WI38 (cell line): ENCODE measurements at regions not wholly inside any gene's neighbourhood (a gene's known extent, or its start where the extent isn't known, plus 50 kb on each side); places are given as distances from the start of the nearest gene placed in this dataset.
"Not testable (repeated sequence)": the region's sequence is repeated elsewhere in the genome, so short reads cannot be mapped to it uniquely, and the experiment has no call there.

Source experiments
- H3K4me3 ChIP-seq: 2 replicates; pipeline ENCODE4 v1.5.1; 2011; ENCODE audit warnings: low read depth, mild to moderate bottlenecking, control low read depth, low read length
- CTCF ChIP-seq: IDR thresholded peaks from 2 replicates; pipeline ENCODE4 v1.5.1; 2012; ENCODE audit warnings: low read depth, mild to moderate bottlenecking, control low read depth, low read length

GRCh38 chr5:179403426-179404147 lies 58.3 kb upstream of the ADAMTS2 start:
- no peak overlapping the region for H3K4me3 ChIP-seq
- TF ChIP-seq CTCF = no peak

- not testable (repeated sequence) for H3K4me3 ChIP-seq
These were observed 55.2 kb upstream of the ADAMTS2 start for GRCh38 chr5:179400435-179400834.

GRCh38 chr5:179400020-179400419 lies 54.8 kb upstream of the ADAMTS2 start:
- TF ChIP-seq CTCF = no peak
- no peak overlapping the region for H3K4me3 ChIP-seq

- not testable (repeated sequence) for H3K4me3 ChIP-seq
These were observed 54.1 kb upstream of the ADAMTS2 start for GRCh38 chr5:179399327-179399726.

GRCh38 chr5:179397516-179397915 lies 52.3 kb upstream of the ADAMTS2 start:
- no peak for TF ChIP-seq CTCF
- no peak overlapping the region for H3K4me3 ChIP-seq
